Ovary (tissue), 7 donors: ENCODE measurements at regions not wholly inside any gene's neighbourhood (a gene's known extent, or its start where the extent isn't known, plus 50 kb on each side); places are given as distances from the start of the nearest gene placed in this dataset.
"Not testable (repeated sequence)": the region's sequence is repeated elsewhere in the genome, so short reads cannot be mapped to it uniquely, and the experiment has no call there.

Experiments
- DNase-seq, 5 donors: peaks; one replicate each; pipeline ENCODE4 v3.0.0-alpha.2; 2019 to 2020
- H3K27ac ChIP-seq, 2 donors: fragments of 200-600 bp; one replicate each; pipeline versions ENCODE4 v1.5.1 to v1.8.0; 2019 to 2022
- H3K27me3 ChIP-seq: fragments of 200-600 bp; one replicate; pipeline ENCODE4 v1.8.0; 2022
- H3K36me3 ChIP-seq: fragments of 200-600 bp; sonication (generic); one replicate; pipeline ENCODE4 v1.5.1; 2019
- H3K4me1 ChIP-seq: one replicate; pipeline ENCODE4 v1.8.1; 2013; ENCODE audit warnings: mild to moderate bottlenecking, moderate library complexity; ENCODE audit not compliant: insufficient read depth
- H3K4me3 ChIP-seq: fragments of 200-600 bp; sonication (generic); one replicate; pipeline ENCODE4 v1.5.1; 2017
- H3K9me3 ChIP-seq, 2 donors: fragments of 200-600 bp in 1 of 2; sonication (generic) in 1 of 2; one replicate each; pipeline versions ENCODE4 v1.5.1 to v1.8.1; 2013 to 2019; ENCODE audit warnings: mild to moderate bottlenecking in 1 of 2, moderate library complexity in 1 of 2
- EP300 ChIP-seq: sonication (generic); formaldehyde crosslinking; IDR thresholded peaks from one replicate; pipeline ENCODE4 v1.6.1; 2017; ENCODE audit warnings: antibody characterized with exemption
- POLR2A ChIP-seq: fragments of 450-650 bp; IDR thresholded peaks from one replicate; pipeline ENCODE4 v1.6.1; 2017; ENCODE audit warnings: antibody characterized with exemption, mild to moderate bottlenecking, moderate library complexity
- whole genome bisulfite sequencing, 3 donors: extraction: QIAGEN DNeasy Blood & Tissue Kit in 1 of 3; methylation state at CpG; one replicate each; pipeline versions ENCODE4 v1.1.5 to v1.1.7; 2013 to 2017; 5-methylcytosine and 5-hydroxymethylcytosine counted together
- intact Hi-C, 4 donors: fragments of 100-400 bp; cut with DNase I; formaldehyde crosslinking; loops; one replicate each; pipeline versions ENCODE4 v1.11.0 to v1.15.1; 2022 to 2023
- TF ChIP-seq, protein P1 (sequence below), 3 donors: fragments of 450-650 bp in 2 of 3; fragments of 200-600 bp in 1 of 3; IDR thresholded peaks; one replicate each; pipeline versions ENCODE4 v1.5.1 to v1.8.0; 2016 to 2022; ENCODE audit warnings: antibody characterized with exemption in 3 of 3, mild to moderate bottlenecking in 1 of 3
- donor health status: DM: no; HTN: no; CAD: no; lungs with moderate emphysema.
- donor health status: DM: no; HTN: no; CAD: no.
- donor health status: Bipolar disorder and iron deficiency.
- donor health status: DM: no; HTN: no; CAD: no.
- donor health status: DM: yes; HTN: yes; CAD: no.

DNA sequence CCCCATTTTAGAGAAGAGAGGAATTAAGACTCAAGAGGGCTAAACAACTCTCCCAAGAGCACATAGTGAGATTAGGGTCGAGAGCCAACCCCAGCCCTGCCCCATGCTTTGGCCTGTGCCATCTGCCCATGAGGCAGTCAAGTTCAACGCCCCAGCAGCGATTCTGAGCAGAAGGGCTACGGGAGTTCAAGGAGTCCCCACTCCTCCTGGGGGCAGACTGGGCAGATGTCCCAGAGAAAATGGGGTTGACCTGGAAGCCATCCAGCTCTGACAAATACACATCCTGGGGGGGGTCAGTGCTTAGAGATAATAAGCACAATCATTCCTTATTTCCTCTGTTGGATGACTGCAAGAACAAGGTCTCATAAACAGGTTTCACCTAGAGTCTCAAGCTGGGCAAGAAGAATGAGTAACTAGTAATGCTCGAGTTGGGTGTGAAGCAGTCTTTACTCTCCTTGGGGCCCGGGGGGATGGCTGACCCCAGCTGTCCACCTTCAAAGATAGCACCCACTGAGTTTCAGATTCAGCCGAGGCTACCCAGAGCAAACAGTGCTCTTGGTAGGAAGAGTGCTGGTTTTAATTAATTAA lies 716.4 kb downstream of the RNF144A start:
- TF ChIP-seq EP300 = no peak
- TF ChIP-seq, protein P1, sequence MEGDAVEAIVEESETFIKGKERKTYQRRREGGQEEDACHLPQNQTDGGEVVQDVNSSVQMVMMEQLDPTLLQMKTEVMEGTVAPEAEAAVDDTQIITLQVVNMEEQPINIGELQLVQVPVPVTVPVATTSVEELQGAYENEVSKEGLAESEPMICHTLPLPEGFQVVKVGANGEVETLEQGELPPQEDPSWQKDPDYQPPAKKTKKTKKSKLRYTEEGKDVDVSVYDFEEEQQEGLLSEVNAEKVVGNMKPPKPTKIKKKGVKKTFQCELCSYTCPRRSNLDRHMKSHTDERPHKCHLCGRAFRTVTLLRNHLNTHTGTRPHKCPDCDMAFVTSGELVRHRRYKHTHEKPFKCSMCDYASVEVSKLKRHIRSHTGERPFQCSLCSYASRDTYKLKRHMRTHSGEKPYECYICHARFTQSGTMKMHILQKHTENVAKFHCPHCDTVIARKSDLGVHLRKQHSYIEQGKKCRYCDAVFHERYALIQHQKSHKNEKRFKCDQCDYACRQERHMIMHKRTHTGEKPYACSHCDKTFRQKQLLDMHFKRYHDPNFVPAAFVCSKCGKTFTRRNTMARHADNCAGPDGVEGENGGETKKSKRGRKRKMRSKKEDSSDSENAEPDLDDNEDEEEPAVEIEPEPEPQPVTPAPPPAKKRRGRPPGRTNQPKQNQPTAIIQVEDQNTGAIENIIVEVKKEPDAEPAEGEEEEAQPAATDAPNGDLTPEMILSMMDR (IDR thresholded peaks at IDR 0.05) = no peak
- no peak for TF ChIP-seq POLR2A
- no peaks in the 10 kb centered on the region for H3K36me3 ChIP-seq
- H3K27ac ChIP-seq = no peak overlapping the region
- no peaks in the 10 kb centered on the region for H3K9me3 ChIP-seq
- H3K4me3 ChIP-seq = no peak overlapping the region
- no peak for DNase-seq
- H3K27me3 ChIP-seq = no peaks in the 10 kb centered on the region
- 37 to 58% (median 47%) methylated on average over 7 of the region's 7 CpGs for WGBS, 3 donors
- H3K4me1 ChIP-seq = no peaks in the 10 kb centered on the region
- intact Hi-C loops = no loop called here

DNA sequence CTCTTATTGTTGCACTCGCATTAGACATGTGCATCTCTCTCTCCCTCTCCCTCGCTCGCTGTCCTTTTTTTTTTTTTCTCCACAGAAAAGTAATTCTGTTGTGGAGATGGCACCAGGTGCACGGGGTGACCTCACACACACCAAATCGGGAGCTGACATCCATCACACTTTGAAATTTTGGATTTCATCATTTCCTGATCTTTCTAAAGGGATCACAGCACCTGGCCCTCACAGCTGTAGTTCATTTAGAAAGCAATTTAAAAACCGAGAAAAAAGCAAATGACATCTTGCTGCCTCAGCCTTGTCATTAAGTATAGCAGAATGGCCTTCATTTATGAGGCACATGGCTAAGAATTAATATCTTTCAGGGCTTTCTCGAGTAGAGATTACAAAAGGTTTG lies 717.2 kb downstream of the RNF144A start:
- WGBS, 3 donors = 54 to 57% (median 55%) methylated on average over 7 of the region's 7 CpGs
- Histone ChIP-seq H3K27ac (no peak overlapping the region), H3K27me3 (no peaks in the 10 kb centered on the region), H3K36me3 (no peaks in the 10 kb centered on the region), H3K4me3 (no peak overlapping the region), H3K9me3 (no peaks in the 10 kb centered on the region), H3K4me1 (no peaks in the 10 kb centered on the region)
- TF ChIP-seq POLR2A (no peak), EP300 (no peak)
- TF ChIP-seq, protein P1 (IDR thresholded peaks at IDR 0.05) = no peak
- DNase-seq = no peak
- intact Hi-C loops = no loop called here

DNA sequence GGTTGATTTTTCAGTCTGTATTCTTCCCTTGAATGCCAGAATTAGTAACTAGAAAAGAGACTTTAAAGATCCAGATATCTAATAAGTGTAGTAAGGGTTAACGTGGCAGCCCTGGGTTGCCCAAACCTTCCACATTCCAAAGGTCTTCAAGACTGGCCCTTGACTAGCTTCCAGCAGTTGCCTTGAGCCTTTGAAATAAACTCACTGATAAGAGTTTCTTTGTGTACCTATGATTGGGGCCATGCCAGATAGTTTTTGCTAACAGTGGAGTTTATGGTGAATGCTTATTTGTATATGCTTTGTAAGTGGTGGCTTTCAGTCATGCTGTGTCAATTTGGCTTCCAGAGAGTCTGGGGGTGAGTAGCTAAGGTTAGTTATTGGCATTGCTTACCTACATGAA lies 722.3 kb downstream of the RNF144A start:
- Histone ChIP-seq H3K27ac (no peak overlapping the region), H3K27me3 (no peaks in the 10 kb centered on the region), H3K9me3 (peaks cover 0 to 2% of the 10 kb centered on the region in 2 donors), H3K4me1 (no peaks in the 10 kb centered on the region), H3K4me3 (no peak overlapping the region), H3K36me3 (no peaks in the 10 kb centered on the region)
- intact Hi-C loops = no loop called here
- 54 to 73% (median 63%) methylated on average over 1 of the region's 1 CpG for WGBS, 3 donors
- TF ChIP-seq, protein P1 (IDR thresholded peaks at IDR 0.05) = no peak
- no peak for TF ChIP-seq POLR2A
- TF ChIP-seq EP300 = no peak
- DNase-seq = no peak

DNA sequence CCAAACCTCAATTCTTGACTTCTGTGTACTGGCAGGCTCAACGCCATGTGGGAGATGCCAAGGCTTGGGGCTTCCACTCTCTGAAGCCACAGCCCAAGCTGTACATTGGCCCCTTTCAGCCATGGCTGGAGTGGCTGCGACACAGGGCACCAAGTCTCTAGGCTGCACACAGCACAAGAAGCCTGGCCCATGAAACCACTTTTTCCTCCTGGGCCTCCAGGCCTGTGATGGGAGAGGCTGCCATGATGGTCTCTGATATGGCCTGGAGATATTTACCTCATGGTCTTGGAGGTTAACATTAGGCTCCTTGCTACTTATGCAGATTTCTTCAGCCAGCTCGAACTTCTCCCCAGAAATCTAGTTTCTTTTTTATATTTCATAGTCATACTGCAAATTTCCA lies 724.1 kb downstream of the RNF144A start:
- intact Hi-C loops, H3K4me3 ChIP-seq: not testable (repeated sequence)
- WGBS, 3 donors = 80 to 90% (median 84%) methylated on average over 3 of the region's 3 CpGs

DNA sequence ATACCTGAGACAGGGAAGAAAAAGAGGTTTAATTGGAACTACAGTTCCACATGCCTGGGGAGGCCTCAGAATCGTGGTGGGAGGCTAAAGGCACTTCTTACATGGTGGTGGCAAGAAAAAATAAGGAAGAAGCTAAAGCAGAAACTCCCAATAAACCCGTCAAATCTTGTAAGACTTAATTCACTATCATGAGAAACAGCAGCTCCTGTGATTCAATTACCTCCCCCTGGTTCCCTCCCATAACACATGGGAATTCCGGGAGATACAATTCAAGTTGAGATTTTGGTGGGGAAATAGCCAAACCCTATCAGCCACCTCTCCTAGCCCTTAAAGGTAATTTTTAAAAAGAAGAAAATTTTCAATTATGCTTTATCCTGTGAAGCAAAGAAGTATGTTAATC lies 728.8 kb downstream of the RNF144A start:
- TF ChIP-seq EP300 = no peak
- TF ChIP-seq POLR2A = no peak
- TF ChIP-seq, protein P1 (IDR thresholded peaks at IDR 0.05) = no peak
- Histone ChIP-seq H3K4me3 (no peak overlapping the region), H3K36me3 (no peaks in the 10 kb centered on the region), H3K4me1 (no peaks in the 10 kb centered on the region), H3K9me3 (peaks cover 0 to 2% of the 10 kb centered on the region in 2 donors), H3K27ac (no peak overlapping the region), H3K27me3 (no peaks in the 10 kb centered on the region)
- WGBS, 3 donors = 31 to 35% (median 32%) methylated on average over 3 of the region's 3 CpGs
- no peak for DNase-seq
- intact Hi-C loops = no loop called here

More for the DNA sequence above, 724.1 kb downstream of the RNF144A start:
- H3K27ac ChIP-seq, H3K27me3 ChIP-seq, DNase-seq, H3K36me3 ChIP-seq, H3K4me1 ChIP-seq, H3K9me3 ChIP-seq: not testable (repeated sequence)
